Astrocyte of the spinal cord (primary cell): ENCODE measurements at regions not wholly inside any gene's neighbourhood (a gene's known extent, or its start where the extent isn't known, plus 50 kb on each side); places are given as distances from the start of the nearest gene placed in this dataset.

Experiments
- DNase-seq: peaks from one replicate; pipeline ENCODE4 v3.0.0; 2011; ENCODE audit warnings: low read depth, low spot score
- H3K4me3 ChIP-seq: 2 replicates; pipeline ENCODE4 v1.5.1; 2011; ENCODE audit warnings: low read depth, mild to moderate bottlenecking, low read length, moderate library complexity
- in situ Hi-C: cut with HindIII; loops from 2 replicates; pipeline ENCODE4 v1.10.0; 2017; ENCODE audit warnings: low sequenced_read_pairs
- TF ChIP-seq, protein P1 (sequence below): IDR thresholded peaks from 2 replicates; pipeline ENCODE4 v1.5.1; 2012; ENCODE audit warnings: low read depth, mild to moderate bottlenecking, low read length, inconsistent platforms

DNA sequence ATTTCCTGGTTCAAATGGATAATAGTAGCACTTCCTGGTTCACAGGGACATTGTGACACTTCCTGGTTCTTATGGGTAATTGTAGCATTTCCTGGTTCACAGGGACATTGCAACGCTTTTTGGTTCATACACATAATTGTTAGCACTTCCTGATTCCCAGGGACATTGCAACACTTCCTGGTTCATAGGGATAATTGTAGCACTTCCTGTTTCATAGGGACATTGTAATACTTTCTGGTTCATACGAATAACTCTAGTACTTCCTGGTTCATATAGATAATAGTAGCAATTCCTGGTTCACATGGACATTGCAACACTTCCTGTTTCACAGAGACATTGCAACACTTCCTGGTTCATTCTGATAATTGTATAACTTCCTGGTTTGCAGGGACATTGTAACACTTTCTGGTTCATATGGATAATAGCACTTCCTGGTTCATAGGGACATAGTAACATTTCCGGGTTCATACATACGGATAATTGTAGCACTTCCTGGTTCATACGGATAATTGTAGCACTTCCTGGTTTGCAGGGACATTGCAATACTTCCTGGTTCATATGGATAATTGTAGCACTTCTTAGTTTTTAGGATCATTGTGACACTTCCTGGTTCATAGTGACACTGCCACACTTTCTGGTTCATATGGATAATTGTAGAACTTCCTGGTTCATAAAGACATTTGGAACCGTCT, 61.6 kb upstream of the CD99 start:
- in situ Hi-C loops, result no loop called here
- no peak overlapping the region for H3K4me3 ChIP-seq
- TF ChIP-seq, protein P1, sequence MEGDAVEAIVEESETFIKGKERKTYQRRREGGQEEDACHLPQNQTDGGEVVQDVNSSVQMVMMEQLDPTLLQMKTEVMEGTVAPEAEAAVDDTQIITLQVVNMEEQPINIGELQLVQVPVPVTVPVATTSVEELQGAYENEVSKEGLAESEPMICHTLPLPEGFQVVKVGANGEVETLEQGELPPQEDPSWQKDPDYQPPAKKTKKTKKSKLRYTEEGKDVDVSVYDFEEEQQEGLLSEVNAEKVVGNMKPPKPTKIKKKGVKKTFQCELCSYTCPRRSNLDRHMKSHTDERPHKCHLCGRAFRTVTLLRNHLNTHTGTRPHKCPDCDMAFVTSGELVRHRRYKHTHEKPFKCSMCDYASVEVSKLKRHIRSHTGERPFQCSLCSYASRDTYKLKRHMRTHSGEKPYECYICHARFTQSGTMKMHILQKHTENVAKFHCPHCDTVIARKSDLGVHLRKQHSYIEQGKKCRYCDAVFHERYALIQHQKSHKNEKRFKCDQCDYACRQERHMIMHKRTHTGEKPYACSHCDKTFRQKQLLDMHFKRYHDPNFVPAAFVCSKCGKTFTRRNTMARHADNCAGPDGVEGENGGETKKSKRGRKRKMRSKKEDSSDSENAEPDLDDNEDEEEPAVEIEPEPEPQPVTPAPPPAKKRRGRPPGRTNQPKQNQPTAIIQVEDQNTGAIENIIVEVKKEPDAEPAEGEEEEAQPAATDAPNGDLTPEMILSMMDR, result no peak
- no peak for DNase-seq

DNA sequence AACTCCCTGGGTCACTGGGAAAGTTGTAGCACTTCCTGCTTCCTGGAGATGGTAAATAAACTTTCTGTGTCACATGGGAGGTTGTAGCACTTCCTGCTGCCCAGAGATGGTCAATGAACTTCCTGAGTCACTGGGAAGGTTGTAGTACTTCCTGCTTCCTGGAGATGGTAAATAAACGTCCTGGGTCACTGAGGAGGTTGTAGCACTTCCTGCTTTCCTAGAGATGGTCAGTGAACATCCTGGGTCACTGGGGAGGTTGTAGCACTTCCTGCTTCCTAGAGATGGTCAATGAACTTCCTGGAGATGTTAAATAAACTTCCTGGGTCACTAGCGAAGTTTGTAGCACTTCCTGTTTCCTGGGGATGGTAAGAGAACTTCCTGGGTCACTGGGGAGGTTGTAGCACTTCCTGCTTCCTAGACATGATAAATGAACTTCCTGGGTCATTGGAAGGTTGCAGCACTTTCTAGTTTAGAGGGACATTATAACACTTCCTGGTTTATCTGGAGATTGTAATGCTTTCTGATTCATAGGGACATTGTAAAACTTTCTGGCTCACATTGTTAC, 62.3 kb upstream of the CD99 start:
- TF ChIP-seq, protein P1, result no peak
- DNase-seq, result no peak
- no peak overlapping the region for H3K4me3 ChIP-seq
- in situ Hi-C loops, result no loop called here

DNA sequence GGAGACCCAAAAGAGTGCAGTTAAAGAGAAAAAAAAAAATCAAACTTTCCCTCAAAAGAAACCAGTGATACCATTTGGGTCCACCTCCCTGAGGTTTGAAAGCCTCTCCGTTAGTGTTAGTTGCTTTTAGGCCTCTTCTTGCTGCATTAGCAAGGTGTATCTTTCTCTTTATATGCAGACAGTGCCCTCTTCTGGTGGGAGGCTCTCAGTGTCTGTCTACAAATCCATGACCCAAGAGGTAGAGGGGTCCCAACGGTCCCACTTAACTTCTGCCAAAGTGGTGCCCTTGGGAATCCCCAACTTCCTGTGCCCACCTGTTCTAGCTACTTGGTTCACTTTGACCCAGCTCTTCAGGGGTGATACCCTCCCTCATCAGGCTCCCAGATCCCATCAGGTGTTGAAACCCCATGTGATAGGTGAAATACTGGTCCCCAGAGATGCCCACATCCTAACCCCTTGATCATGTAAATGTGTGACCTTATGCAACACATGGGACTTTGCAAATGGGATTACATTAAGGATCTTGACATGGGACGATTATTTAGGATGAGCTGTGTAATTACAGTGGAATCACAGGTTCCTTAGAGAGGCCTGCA, 63.7 kb upstream of the CD99 start:
- TF ChIP-seq, protein P1, result peak; percentile 68
- DNase-seq, result peak; percentile 34
- H3K4me3 ChIP-seq, result no peak overlapping the region
- in situ Hi-C loops, result no loop called here

DNA sequence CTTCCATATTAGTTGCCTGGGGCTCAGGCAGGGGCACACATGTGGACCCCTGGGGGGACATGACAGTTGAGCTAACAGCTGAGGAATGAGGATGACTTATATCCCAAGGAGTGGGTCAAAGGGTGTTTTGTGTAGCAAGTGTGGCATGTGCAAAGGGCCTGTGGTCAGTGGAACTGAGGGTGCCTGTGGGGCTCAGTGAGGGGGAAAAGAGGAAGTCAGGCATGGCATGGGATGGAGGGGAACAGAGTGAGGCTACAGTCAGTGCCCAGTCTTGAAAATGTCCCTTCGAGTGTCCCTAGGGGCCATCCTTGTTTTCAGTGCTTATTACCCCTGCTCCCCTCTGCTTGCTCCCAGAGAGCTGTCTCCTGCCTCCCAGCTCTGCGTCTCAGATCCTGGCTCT, 64.3 kb upstream of the CD99 start:
- TF ChIP-seq, protein P1, result no peak

DNA sequence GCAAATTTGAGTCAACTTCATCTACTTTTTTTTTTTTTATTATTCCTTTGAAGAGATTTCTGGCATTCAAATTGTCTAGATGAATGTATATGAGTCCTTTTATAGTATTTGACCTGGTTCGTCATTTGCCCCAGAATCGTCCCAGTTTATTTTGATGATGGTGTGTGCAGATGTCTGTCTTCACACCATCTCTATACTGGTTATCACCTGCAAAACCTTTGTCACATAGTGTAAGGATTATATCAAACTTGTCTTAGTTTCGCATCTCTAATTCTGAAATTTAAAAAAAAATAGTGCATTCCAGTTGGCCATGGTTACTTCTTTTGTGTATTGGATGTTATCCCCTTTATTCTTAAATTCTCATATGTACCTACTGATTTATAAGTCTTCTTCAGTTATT, 70.5 kb upstream of the CD99 start:
- DNase-seq, result no peak
- in situ Hi-C loops, result no loop called here
- no peak overlapping the region for H3K4me3 ChIP-seq
- TF ChIP-seq, protein P1, result no peak

More for the DNA sequence above, 64.3 kb upstream of the CD99 start:
- no peak overlapping the region for H3K4me3 ChIP-seq
- DNase-seq, result no peak
- in situ Hi-C loops, result no loop called here

DNA sequence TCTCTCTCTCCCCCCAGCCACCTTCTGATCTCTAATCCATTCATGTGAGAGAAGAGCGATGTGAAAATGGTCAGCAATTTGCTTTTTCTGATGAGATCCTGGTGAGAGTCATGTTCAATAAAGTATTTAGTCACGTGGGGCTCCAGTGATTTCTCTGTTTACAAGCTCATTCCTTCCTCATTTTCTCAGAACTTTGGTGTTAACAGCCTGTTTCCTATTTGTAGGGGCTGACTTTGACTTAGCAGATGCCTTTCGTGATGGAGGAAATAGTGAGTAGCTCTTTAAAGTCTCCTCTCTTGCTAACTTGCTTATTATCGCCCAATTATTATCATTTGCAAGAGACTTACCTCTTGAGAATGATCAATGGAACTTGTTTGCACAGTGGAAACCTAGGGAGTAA, 72.6 kb upstream of the CD99 start:
- no peak for DNase-seq
- no peak overlapping the region for H3K4me3 ChIP-seq
- TF ChIP-seq, protein P1, result no peak
- in situ Hi-C loops, result no loop called here
